ENCODE measurements at regions not wholly inside any gene's neighbourhood (a gene's known extent, or its start where the extent isn't known, plus 50 kb on each side); places are given as distances from the start of the nearest gene placed in this dataset.

- ChIA-PET CTCF (ENCODE audit: unreplicated experiment) (no interaction called here), POLR2A (no interaction called here)
- Histone ChIP-seq H4K20me1 (ENCODE audit: insufficient read depth, low read length) (no peaks in the 10 kb centered on the region), H3K9me3 (ENCODE audit: low read length) (no peaks in the 10 kb centered on the region), H3K9me2 (ENCODE audit: insufficient read depth, low read length) (no peaks in the 10 kb centered on the region), H3K4me1 (ENCODE audit: insufficient read depth, low read length, poor library complexity, severe bottlenecking) (no peaks in the 10 kb centered on the region), H3K27ac (ENCODE audit: low read depth, low read length, poor library complexity, severe bottlenecking) (no peak overlapping the region), H2AFZ (ENCODE audit: low read length) (no peak overlapping the region), H3K79me2 (ENCODE audit: insufficient read depth, low read depth, low read length) (no peaks in the 10 kb centered on the region), H3K4me2 (ENCODE audit: low read length) (no peak overlapping the region), H3K4me3 (ENCODE audit: low read depth, low read length, poor library complexity, severe bottlenecking) (no peak overlapping the region), H3K36me3 (ENCODE audit: insufficient read depth, low read length) (no peaks in the 10 kb centered on the region)
- intact Hi-C loops (cut with micrococcal nuclease; ENCODE audit: unreplicated experiment) = no loop called here
- no peak for DNase-seq (ENCODE audit: low spot score)
- TF ChIP-seq CTCF (conservative IDR thresholded peaks at IDR 0.05; ENCODE audit: low read length) (no peak), EZH2phosphoT487 (IDR thresholded peaks at IDR 0.05; ENCODE audit: borderline replicate concordance, low read depth, low read length) (no peak)
- no TSS peak for BruUV-seq (replicated peaks)
Observed at GRCh38 chr3:159439346-159439745, 549.3 kb upstream of the IL12A start.

GRCh38 chr3:159441279-159441678, 547.4 kb upstream of the IL12A start:
- no peaks in the 10 kb centered on the region for H4K20me1 ChIP-seq (ENCODE audit: insufficient read depth, low read length)
- no peaks in the 10 kb centered on the region for H3K9me3 ChIP-seq (ENCODE audit: low read length)
- no peak overlapping the region for H3K4me2 ChIP-seq (ENCODE audit: low read length)
- H3K4me3 ChIP-seq (ENCODE audit: low read depth, low read length, poor library complexity, severe bottlenecking) = no peak overlapping the region
- DNase-seq (ENCODE audit: low spot score) = no peak
- H3K79me2 ChIP-seq (ENCODE audit: insufficient read depth, low read depth, low read length) = no peaks in the 10 kb centered on the region
- no peak for TF ChIP-seq CTCF (conservative IDR thresholded peaks at IDR 0.05; ENCODE audit: low read length)
- no peak for TF ChIP-seq EZH2phosphoT487 (IDR thresholded peaks at IDR 0.05; ENCODE audit: borderline replicate concordance, low read depth, low read length)
- ChIA-PET POLR2A (no interaction called here), CTCF (ENCODE audit: unreplicated experiment) (no interaction called here)
- no peaks in the 10 kb centered on the region for H3K36me3 ChIP-seq (ENCODE audit: insufficient read depth, low read length)
- no peaks in the 10 kb centered on the region for H3K4me1 ChIP-seq (ENCODE audit: insufficient read depth, low read length, poor library complexity, severe bottlenecking)
- BruUV-seq (replicated peaks) = no TSS peak
- H3K27ac ChIP-seq (ENCODE audit: low read depth, low read length, poor library complexity, severe bottlenecking) = no peak overlapping the region
- H3K9me2 ChIP-seq (ENCODE audit: insufficient read depth, low read length) = no peaks in the 10 kb centered on the region
- intact Hi-C loops (cut with micrococcal nuclease; ENCODE audit: unreplicated experiment) = no loop called here
- no peak overlapping the region for H2AFZ ChIP-seq (ENCODE audit: low read length)

GRCh38 chr3:159443266-159443665, 545.4 kb upstream of the IL12A start:
- no peak overlapping the region for H3K4me3 ChIP-seq (ENCODE audit: low read depth, low read length, poor library complexity, severe bottlenecking)
- no peak overlapping the region for H2AFZ ChIP-seq (ENCODE audit: low read length)
- no peak overlapping the region for H3K27ac ChIP-seq (ENCODE audit: low read depth, low read length, poor library complexity, severe bottlenecking)
- H3K36me3 ChIP-seq (ENCODE audit: insufficient read depth, low read length) = no peaks in the 10 kb centered on the region
- H4K20me1 ChIP-seq (ENCODE audit: insufficient read depth, low read length) = no peaks in the 10 kb centered on the region
- no peak overlapping the region for H3K4me2 ChIP-seq (ENCODE audit: low read length)
- no peaks in the 10 kb centered on the region for H3K79me2 ChIP-seq (ENCODE audit: insufficient read depth, low read depth, low read length)
- no peaks in the 10 kb centered on the region for H3K9me2 ChIP-seq (ENCODE audit: insufficient read depth, low read length)
- no peak for TF ChIP-seq CTCF (conservative IDR thresholded peaks at IDR 0.05; ENCODE audit: low read length)
- TF ChIP-seq EZH2phosphoT487 (IDR thresholded peaks at IDR 0.05; ENCODE audit: borderline replicate concordance, low read depth, low read length) = no peak
- no peaks in the 10 kb centered on the region for H3K4me1 ChIP-seq (ENCODE audit: insufficient read depth, low read length, poor library complexity, severe bottlenecking)
- no TSS peak for BruUV-seq (replicated peaks)
- no peaks in the 10 kb centered on the region for H3K9me3 ChIP-seq (ENCODE audit: low read length)
- DNase-seq (ENCODE audit: low spot score) = no peak
- ChIA-PET POLR2A (no interaction called here), CTCF (ENCODE audit: unreplicated experiment) (no interaction called here)
- intact Hi-C loops (cut with micrococcal nuclease; ENCODE audit: unreplicated experiment) = no loop called here

Data from OCI-LY7 (cell line).